ENCODE measurements at regions not wholly inside any gene's neighbourhood (a gene's known extent, or its start where the extent isn't known, plus 50 kb on each side); places are given as distances from the start of the nearest gene placed in this dataset.

DNA sequence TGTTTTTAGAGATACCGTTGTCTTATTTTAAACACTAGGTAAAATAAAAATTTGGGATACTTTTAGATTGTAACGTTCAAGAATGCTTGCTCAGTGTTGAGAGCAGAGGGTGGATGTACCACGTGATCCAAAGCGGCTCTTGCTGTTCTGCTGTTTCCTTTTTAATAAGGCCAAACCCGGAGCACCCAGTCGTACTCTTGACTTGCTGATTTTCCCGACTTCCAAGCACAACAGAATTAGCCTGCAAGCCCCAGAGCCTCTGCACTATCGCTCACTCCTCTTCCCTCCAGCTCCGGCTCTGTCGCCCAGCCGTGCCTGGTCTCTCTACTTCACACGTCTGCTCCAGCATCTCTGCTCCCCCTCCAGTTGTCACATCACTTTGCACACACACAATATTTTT is 77.3 kb downstream of the EMP1 start:
- TF ChIP-seq CTCF (IDR thresholded peaks at IDR 0.05) = no peak
- no peaks in the 10 kb centered on the region for H3K4me1 ChIP-seq
- intact Hi-C loops (cut with DNase I) = loop anchor here (10.0 kb wide), 1 partner anchor 261 kb away; no protein-coding TSS in a partner anchor

GRCh38 chr12:13273097-13273496 is 76.6 kb downstream of the EMP1 start:
- H3K9ac ChIP-seq (ENCODE audit: low read depth in 2 of 2, low read length in 2 of 2) = no peak overlapping the region
- intact Hi-C loops (cut with DNase I) = loop anchor here (10.0 kb wide), 1 partner anchor 262 kb away; no protein-coding TSS in a partner anchor
- no peak for TF ChIP-seq CTCF (IDR thresholded peaks at IDR 0.05)
- no peak for DNase-seq
- H3K27me3 ChIP-seq = no peaks in the 10 kb centered on the region
- H3K9me3 ChIP-seq = no peaks in the 10 kb centered on the region
- no peak overlapping the region for H3K4me3 ChIP-seq
- H3K27ac ChIP-seq = no peak overlapping the region
- no peaks in the 10 kb centered on the region for H3K4me1 ChIP-seq
- no peaks in the 10 kb centered on the region for H3K36me3 ChIP-seq

More for the DNA sequence above, 77.3 kb downstream of the EMP1 start:
- Histone ChIP-seq H3K27ac (no peak overlapping the region), H3K4me3 (no peak overlapping the region), H3K36me3 (no peaks in the 10 kb centered on the region), H3K9me3 (no peaks in the 10 kb centered on the region), H3K27me3 (no peaks in the 10 kb centered on the region), H3K9ac (ENCODE audit: low read depth in 2 of 2, low read length in 2 of 2) (no peak overlapping the region)
- DNase-seq = no peak

GRCh38 chr12:13270817-13271216 is 74.3 kb downstream of the EMP1 start:
- no peaks in the 10 kb centered on the region for H3K4me1 ChIP-seq
- no peak overlapping the region for H3K4me3 ChIP-seq
- DNase-seq = no peak
- H3K9me3 ChIP-seq = no peaks in the 10 kb centered on the region
- TF ChIP-seq CTCF (IDR thresholded peaks at IDR 0.05) = no peak
- no peak overlapping the region for H3K27ac ChIP-seq
- intact Hi-C loops (cut with DNase I) = loop anchor here (10.0 kb wide), 1 partner anchor 264 kb away; no protein-coding TSS in a partner anchor
- no peaks in the 10 kb centered on the region for H3K36me3 ChIP-seq
- no peaks in the 10 kb centered on the region for H3K27me3 ChIP-seq
- no peak overlapping the region for H3K9ac ChIP-seq (ENCODE audit: low read depth in 2 of 2, low read length in 2 of 2)

All from colonic mucosa (tissue), 4 donors.